ENCODE measurements at regions not wholly inside any gene's neighbourhood (a gene's known extent, or its start where the extent isn't known, plus 50 kb on each side); places are given as distances from the start of the nearest gene placed in this dataset.

DNA sequence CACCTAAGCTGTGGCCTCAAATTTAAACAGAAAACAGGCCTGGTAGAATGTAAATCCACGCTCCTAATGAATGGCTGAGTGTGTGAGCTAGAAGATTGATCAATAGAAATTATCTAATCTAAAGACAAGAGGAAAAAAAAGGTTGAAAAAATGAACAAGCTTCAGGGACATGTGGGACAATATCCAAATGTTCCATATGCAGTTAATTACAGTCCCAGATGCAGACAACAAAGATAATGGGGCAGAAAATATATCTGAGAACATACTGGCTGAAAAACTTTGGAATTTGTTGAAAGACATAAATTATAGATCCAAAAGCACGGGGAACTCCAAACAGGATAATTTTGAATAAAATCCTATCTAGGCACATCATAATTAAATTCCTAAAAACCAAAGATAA is 186.7 kb upstream of the SIX2 start:
- DNase-seq (ENCODE audit: low spot score): no peak
- in situ Hi-C loops (cut with MboI; ENCODE audit: low pct_unique_long_range_greater_than_20kb, low sequenced_read_pairs, unreplicated experiment): no loop called here
- TF ChIP-seq, protein P1, sequence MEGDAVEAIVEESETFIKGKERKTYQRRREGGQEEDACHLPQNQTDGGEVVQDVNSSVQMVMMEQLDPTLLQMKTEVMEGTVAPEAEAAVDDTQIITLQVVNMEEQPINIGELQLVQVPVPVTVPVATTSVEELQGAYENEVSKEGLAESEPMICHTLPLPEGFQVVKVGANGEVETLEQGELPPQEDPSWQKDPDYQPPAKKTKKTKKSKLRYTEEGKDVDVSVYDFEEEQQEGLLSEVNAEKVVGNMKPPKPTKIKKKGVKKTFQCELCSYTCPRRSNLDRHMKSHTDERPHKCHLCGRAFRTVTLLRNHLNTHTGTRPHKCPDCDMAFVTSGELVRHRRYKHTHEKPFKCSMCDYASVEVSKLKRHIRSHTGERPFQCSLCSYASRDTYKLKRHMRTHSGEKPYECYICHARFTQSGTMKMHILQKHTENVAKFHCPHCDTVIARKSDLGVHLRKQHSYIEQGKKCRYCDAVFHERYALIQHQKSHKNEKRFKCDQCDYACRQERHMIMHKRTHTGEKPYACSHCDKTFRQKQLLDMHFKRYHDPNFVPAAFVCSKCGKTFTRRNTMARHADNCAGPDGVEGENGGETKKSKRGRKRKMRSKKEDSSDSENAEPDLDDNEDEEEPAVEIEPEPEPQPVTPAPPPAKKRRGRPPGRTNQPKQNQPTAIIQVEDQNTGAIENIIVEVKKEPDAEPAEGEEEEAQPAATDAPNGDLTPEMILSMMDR (IDR thresholded peaks at IDR 0.05; ENCODE audit: extremely low read depth, insufficient read depth, missing control alignments): no peak

DNA sequence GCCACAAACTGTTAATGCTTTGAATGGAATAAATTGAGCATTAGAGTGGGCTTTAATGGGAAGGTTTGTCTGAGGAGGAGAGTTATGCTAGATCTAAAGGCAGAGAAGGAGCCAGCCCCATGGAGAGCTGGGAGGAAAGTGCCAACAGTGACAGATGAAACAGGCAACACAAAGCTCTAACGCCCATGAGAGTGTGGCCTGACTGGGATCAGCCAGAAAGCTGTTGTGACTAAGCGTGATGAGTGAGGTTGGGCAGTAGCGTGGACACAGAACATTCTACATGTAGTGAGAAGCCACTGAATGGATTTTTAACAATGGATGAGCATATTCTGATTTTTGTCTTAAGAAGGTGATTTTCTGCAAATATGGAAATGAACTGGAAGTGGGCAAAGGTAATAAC is 185.3 kb upstream of the SIX2 start:
- TF ChIP-seq, protein P1 (IDR thresholded peaks at IDR 0.05; ENCODE audit: extremely low read depth, insufficient read depth, missing control alignments): no peak
- in situ Hi-C loops (cut with MboI; ENCODE audit: low pct_unique_long_range_greater_than_20kb, low sequenced_read_pairs, unreplicated experiment): no loop called here
- no peak for DNase-seq (ENCODE audit: low spot score)

DNA sequence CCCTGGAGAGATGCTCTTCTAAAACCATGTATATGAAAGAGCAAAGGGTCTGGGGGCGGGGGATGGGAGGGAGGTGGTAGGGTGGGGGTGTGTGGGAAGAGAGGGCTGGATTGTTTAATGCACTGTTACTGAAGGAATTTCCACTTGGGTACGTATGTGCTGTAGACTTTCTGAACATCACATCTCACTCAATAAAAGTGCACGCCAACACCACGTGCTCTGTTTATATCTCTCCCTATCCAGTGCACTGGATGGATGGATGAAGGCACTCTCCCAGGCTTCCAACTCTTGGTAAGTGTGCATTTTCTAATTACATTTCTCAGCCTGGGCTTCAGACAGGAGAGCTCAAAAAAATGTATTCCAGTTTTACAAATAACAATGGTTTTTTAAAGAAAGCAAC is 184.3 kb upstream of the SIX2 start:
- DNase-seq (ENCODE audit: low spot score): no peak
- TF ChIP-seq, protein P1 (IDR thresholded peaks at IDR 0.05; ENCODE audit: extremely low read depth, insufficient read depth, missing control alignments): no peak
- in situ Hi-C loops (cut with MboI; ENCODE audit: low pct_unique_long_range_greater_than_20kb, low sequenced_read_pairs, unreplicated experiment): no loop called here

DNA sequence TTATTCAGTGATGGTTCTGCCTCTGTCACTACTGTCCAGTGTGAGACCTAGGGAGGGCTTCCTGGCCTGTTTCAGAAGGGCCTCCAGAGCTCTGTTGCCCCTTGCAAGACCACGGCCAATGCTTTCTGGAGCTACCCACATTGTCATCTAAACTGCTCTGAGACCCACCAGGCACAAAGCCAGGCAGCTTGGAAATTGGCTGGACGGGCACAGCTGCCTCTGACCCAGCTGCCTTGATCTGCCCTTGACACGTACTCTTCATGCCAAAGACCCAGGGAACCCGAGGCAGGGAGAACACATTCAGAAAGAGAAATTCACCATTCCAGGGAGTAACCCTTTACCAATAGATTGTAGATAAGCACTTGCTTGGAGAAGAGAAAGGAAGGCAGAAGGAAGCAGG is 183.7 kb upstream of the SIX2 start:
- TF ChIP-seq, protein P1 (IDR thresholded peaks at IDR 0.05; ENCODE audit: extremely low read depth, insufficient read depth, missing control alignments): no peak
- in situ Hi-C loops (cut with MboI; ENCODE audit: low pct_unique_long_range_greater_than_20kb, low sequenced_read_pairs, unreplicated experiment): no loop called here
- no peak for DNase-seq (ENCODE audit: low spot score)

DNA sequence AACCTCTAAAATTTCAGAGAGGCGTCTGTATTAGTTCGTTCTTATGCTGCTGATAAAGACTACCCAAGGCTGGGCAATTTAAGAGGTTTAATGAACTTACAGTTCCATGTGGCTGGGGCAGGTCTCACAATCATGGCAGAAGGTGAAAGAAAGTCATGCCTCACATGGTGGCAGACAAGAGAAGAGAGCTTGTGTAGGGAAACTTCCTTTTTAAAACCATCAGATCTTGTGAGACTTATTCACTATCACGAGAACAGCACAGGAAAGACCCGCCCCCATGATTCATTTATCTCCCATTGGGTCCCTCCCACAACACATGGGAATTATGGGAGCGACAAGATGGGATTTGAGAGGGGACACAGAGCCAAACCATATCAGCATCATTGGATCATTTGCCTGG is 183.2 kb upstream of the SIX2 start:
- in situ Hi-C loops (cut with MboI; ENCODE audit: low pct_unique_long_range_greater_than_20kb, low sequenced_read_pairs, unreplicated experiment): no loop called here
- DNase-seq (ENCODE audit: low spot score): no peak
- TF ChIP-seq, protein P1 (IDR thresholded peaks at IDR 0.05; ENCODE audit: extremely low read depth, insufficient read depth, missing control alignments): no peak

DNA sequence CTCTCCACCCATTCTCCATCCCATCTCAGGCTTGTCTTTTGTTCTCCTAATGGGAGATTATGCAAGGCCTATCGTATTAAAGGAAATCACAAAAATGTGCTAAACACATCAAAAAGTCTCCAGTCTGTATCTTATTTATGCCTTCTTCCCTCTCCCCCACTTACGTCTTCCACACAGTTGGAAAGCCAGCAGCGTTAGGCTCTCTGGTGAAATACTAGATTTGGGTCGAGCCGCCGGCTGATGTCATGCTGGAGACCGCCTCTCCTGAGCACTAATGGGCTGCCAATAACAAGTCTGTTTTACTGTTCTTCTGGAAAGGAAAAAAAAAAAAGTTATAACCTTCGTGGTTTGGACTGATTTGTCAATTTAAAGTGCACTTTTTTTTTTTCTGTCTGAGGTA is 182.7 kb upstream of the SIX2 start:
- no peak for DNase-seq (ENCODE audit: low spot score)
- in situ Hi-C loops (cut with MboI; ENCODE audit: low pct_unique_long_range_greater_than_20kb, low sequenced_read_pairs, unreplicated experiment): no loop called here
- TF ChIP-seq, protein P1 (IDR thresholded peaks at IDR 0.05; ENCODE audit: extremely low read depth, insufficient read depth, missing control alignments): no peak
